GM23338 (cell line): ENCODE measurements at regions not wholly inside any gene's neighbourhood (a gene's known extent, or its start where the extent isn't known, plus 50 kb on each side); places are given as distances from the start of the nearest gene placed in this dataset.

ENCODE experiments used
- ATAC-seq: fragments of 200-7000 bp; cut with Tn5 transposase; 3 replicates; pipeline ENCODE4 v1.9.1; 2020
- DNase-seq: peaks from one replicate; pipeline ENCODE4 v3.0.0-alpha.2; 2015; ENCODE audit warnings: low spot score
- H2AFZ ChIP-seq: fragments of 200-600 bp; sonication (generic); 2 replicates; pipeline ENCODE4 v1.8.0; 2016; ENCODE audit warnings: antibody characterized with exemption, mild to moderate bottlenecking, moderate library complexity
- H3F3A ChIP-seq: fragments of 200-600 bp; sonication (generic); replicated peaks from 2 replicates; pipeline ENCODE4 v1.8.0; 2017; ENCODE audit warnings: antibody characterized with exemption, mixed run types, low read depth
- H3K27ac ChIP-seq: fragments of 200-600 bp; sonication (generic); 2 replicates; pipeline ENCODE4 v1.6.1; 2016; ENCODE audit warnings: low read depth
- H3K27me3 ChIP-seq: fragments of 200-600 bp; sonication (generic); 2 replicates; pipeline ENCODE4 v1.8.0; 2016; ENCODE audit warnings: mild to moderate bottlenecking, mixed run types, moderate library complexity; ENCODE audit not compliant: insufficient read depth
- H3K36me3 ChIP-seq: fragments of 200-600 bp; sonication (generic); 2 replicates; pipeline ENCODE4 v1.8.0; 2016; ENCODE audit warnings: mild to moderate bottlenecking; ENCODE audit not compliant: insufficient read depth
- H3K4me1 ChIP-seq: fragments of 200-600 bp; sonication (generic); 2 replicates; pipeline ENCODE4 v1.8.0; 2016; ENCODE audit warnings: mild to moderate bottlenecking, moderate library complexity; ENCODE audit not compliant: insufficient read depth
- H3K4me2 ChIP-seq: fragments of 200-600 bp; sonication (generic); 2 replicates; pipeline ENCODE4 v1.7.1; 2017; ENCODE audit warnings: mixed run types
- H3K4me3 ChIP-seq: fragments of 200-600 bp; sonication (generic); 2 replicates; pipeline ENCODE4 v1.6.1; 2016; ENCODE audit warnings: mixed run types
- H3K79me2 ChIP-seq: fragments of 200-600 bp; sonication (generic); replicated peaks from 2 replicates; pipeline ENCODE4 v1.8.0; 2017; ENCODE audit warnings: mild to moderate bottlenecking; ENCODE audit not compliant: insufficient read depth
- H3K9me2 ChIP-seq: fragments of 200-600 bp; sonication (generic); 2 replicates; pipeline ENCODE4 v1.8.0; 2017; ENCODE audit not compliant: insufficient read depth
- H4K20me1 ChIP-seq: fragments of 200-600 bp; sonication (generic); replicated peaks from 2 replicates; pipeline ENCODE4 v1.8.0; 2017; ENCODE audit warnings: mild to moderate bottlenecking; ENCODE audit not compliant: insufficient read depth
- H3K27ac Mint-ChIP-seq: 2 replicates; pipeline ENCODE4 v1.8.0; 2020; ENCODE audit warnings: inconsistent platforms, mild to moderate bottlenecking, moderate library complexity, mixed read lengths
- H3K27me3 Mint-ChIP-seq: 3 replicates; pipeline ENCODE4 v1.8.0; 2022; ENCODE audit warnings: low read depth, mild to moderate bottlenecking, moderate library complexity, mixed read lengths, inconsistent platforms; ENCODE audit not compliant: insufficient read depth, poor library complexity
- H3K36me3 Mint-ChIP-seq: 3 replicates; pipeline ENCODE4 v1.8.0; 2021; ENCODE audit warnings: low read depth, mild to moderate bottlenecking, inconsistent platforms, moderate library complexity, mixed read lengths
- H3K4me1 Mint-ChIP-seq: 3 replicates; pipeline ENCODE4 v1.8.0; 2020; ENCODE audit warnings: mild to moderate bottlenecking, inconsistent platforms, mixed read lengths
- H3K4me3 Mint-ChIP-seq: 3 replicates; pipeline ENCODE4 v1.8.0; 2021; ENCODE audit warnings: moderate library complexity, mild to moderate bottlenecking, inconsistent platforms, mixed read lengths
- H3K9me3 Mint-ChIP-seq: 3 replicates; pipeline ENCODE4 v1.8.0; 2020; ENCODE audit warnings: moderate library complexity, mild to moderate bottlenecking, inconsistent platforms, mixed read lengths
- CTCF ChIP-seq, 2 experiments: fragments of 200-600 bp in 1 of 2; sonication (generic) in 1 of 2; conservative IDR thresholded peaks; 2 replicates each; pipeline versions ENCODE4 v1.5.1 to v1.6.1; 2016 to 2017; ENCODE audit warnings: antibody characterized with exemption in 2 of 2, low read depth in 2 of 2, mild to moderate bottlenecking in 2 of 2, moderate library complexity in 1 of 2
- EZH2 ChIP-seq: fragments of 200-600 bp; sonication (generic); IDR thresholded peaks from one replicate; pipeline ENCODE4 v1.8.0; 2017; ENCODE audit warnings: antibody characterized with exemption, mild to moderate bottlenecking, low read depth; ENCODE audit not compliant: unreplicated experiment
- EZH2phosphoT487 ChIP-seq: fragments of 200-600 bp; sonication (generic); IDR thresholded peaks from one replicate; pipeline ENCODE4 v1.8.1; 2018; ENCODE audit warnings: antibody characterized with exemption; ENCODE audit not compliant: unreplicated experiment
- JUNB ChIP-seq: IDR thresholded peaks from one replicate; pipeline ENCODE4 v1.6.1; 2016; ENCODE audit warnings: antibody characterized with exemption; ENCODE audit not compliant: unreplicated experiment
- NANOG ChIP-seq: IDR thresholded peaks from 2 replicates; pipeline ENCODE4 v1.6.1; 2016; ENCODE audit warnings: antibody characterized with exemption, borderline replicate concordance
- POLR2AphosphoS5 ChIP-seq: IDR thresholded peaks from 2 replicates; pipeline ENCODE4 v1.6.1; 2016; ENCODE audit warnings: antibody characterized with exemption, low read depth
- REST ChIP-seq: IDR thresholded peaks from one replicate; pipeline ENCODE4 v1.6.1; 2018; ENCODE audit warnings: antibody characterized with exemption; ENCODE audit not compliant: unreplicated experiment
- STAT1 ChIP-seq: IDR thresholded peaks from one replicate; pipeline ENCODE4 v1.6.1; 2016; ENCODE audit warnings: antibody characterized with exemption; ENCODE audit not compliant: unreplicated experiment
- ZNF114 ChIP-seq: fragments of 250-450 bp; sonication (Bioruptor Pico); IDR thresholded peaks from 2 replicates; pipeline ENCODE4 v1.5.0; 2020; ENCODE audit warnings: mild to moderate bottlenecking, moderate library complexity
- ZNF331 ChIP-seq: fragments of 250-450 bp; sonication (Bioruptor Pico); IDR thresholded peaks from 2 replicates; pipeline ENCODE4 v1.5.0; 2020; ENCODE audit warnings: low read depth, mild to moderate bottlenecking, moderate library complexity
- TF ChIP-seq, protein P1 (sequence below): fragments of 250-450 bp; sonication (Bioruptor Pico); IDR thresholded peaks from 2 replicates; pipeline ENCODE4 v1.5.0; 2020; ENCODE audit warnings: mild to moderate bottlenecking, moderate library complexity

GRCh38 chr7:54183055-54183454 is 359.1 kb upstream of the VSTM2A start:
- H3K9me3 Mint-ChIP-seq: no peaks in the 10 kb centered on the region; the same call in 2 of the 3 replicates
- no peaks in the 10 kb centered on the region for H4K20me1 ChIP-seq
- TF ChIP-seq ZNF114 (CRISPR knock-in tag) (no peak), EZH2phosphoT487 (no peak), EZH2 (no peak), JUNB (no peak), REST (no peak), NANOG (no peak), STAT1 (no peak), POLR2AphosphoS5 (no peak), CTCF (conservative IDR thresholded peaks at IDR 0.05; ENCODE audit: low read depth in 2 of 2) (no peak), ZNF331 (CRISPR knock-in tag) (no peak)
- TF ChIP-seq, protein P1, sequence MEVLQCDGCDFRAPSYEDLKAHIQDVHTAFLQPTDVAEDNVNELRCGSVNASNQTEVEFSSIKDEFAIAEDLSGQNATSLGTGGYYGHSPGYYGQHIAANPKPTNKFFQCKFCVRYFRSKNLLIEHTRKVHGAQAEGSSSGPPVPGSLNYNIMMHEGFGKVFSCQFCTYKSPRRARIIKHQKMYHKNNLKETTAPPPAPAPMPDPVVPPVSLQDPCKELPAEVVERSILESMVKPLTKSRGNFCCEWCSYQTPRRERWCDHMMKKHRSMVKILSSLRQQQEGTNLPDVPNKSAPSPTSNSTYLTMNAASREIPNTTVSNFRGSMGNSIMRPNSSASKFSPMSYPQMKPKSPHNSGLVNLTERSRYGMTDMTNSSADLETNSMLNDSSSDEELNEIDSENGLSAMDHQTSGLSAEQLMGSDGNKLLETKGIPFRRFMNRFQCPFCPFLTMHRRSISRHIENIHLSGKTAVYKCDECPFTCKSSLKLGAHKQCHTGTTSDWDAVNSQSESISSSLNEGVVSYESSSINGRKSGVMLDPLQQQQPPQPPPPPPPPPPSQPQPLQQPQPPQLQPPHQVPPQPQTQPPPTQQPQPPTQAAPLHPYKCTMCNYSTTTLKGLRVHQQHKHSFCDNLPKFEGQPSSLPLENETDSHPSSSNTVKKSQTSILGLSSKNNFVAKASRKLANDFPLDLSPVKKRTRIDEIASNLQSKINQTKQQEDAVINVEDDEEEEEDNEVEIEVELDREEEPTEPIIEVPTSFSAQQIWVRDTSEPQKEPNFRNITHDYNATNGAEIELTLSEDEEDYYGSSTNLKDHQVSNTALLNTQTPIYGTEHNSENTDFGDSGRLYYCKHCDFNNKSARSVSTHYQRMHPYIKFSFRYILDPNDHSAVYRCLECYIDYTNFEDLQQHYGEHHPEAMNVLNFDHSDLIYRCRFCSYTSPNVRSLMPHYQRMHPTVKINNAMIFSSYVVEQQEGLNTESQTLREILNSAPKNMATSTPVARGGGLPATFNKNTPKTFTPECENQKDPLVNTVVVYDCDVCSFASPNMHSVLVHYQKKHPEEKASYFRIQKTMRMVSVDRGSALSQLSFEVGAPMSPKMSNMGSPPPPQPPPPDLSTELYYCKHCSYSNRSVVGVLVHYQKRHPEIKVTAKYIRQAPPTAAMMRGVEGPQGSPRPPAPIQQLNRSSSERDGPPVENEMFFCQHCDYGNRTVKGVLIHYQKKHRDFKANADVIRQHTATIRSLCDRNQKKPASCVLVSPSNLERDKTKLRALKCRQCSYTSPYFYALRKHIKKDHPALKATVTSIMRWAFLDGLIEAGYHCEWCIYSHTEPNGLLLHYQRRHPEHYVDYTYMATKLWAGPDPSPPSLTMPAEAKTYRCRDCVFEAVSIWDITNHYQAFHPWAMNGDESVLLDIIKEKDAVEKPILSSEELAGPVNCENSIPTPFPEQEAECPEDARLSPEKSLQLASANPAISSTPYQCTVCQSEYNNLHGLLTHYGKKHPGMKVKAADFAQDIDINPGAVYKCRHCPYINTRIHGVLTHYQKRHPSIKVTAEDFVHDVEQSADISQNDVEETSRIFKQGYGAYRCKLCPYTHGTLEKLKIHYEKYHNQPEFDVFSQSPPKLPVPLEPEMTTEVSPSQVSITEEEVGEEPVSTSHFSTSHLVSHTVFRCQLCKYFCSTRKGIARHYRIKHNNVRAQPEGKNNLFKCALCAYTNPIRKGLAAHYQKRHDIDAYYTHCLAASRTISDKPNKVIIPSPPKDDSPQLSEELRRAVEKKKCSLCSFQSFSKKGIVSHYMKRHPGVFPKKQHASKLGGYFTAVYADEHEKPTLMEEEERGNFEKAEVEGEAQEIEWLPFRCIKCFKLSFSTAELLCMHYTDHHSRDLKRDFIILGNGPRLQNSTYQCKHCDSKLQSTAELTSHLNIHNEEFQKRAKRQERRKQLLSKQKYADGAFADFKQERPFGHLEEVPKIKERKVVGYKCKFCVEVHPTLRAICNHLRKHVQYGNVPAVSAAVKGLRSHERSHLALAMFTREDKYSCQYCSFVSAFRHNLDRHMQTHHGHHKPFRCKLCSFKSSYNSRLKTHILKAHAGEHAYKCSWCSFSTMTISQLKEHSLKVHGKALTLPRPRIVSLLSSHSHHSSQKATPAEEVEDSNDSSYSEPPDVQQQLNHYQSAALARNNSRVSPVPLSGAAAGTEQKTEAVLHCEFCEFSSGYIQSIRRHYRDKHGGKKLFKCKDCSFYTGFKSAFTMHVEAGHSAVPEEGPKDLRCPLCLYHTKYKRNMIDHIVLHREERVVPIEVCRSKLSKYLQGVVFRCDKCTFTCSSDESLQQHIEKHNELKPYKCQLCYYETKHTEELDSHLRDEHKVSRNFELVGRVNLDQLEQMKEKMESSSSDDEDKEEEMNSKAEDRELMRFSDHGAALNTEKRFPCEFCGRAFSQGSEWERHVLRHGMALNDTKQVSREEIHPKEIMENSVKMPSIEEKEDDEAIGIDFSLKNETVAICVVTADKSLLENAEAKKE (CRISPR knock-in tag): no peak
- H3K9me2 ChIP-seq: peaks cover 39% of the 10 kb centered on the region
- ATAC-seq: no peak
- no peaks in the 10 kb centered on the region; the same call in 2 of the 3 replicates for H3K4me1 Mint-ChIP-seq
- H3K36me3 ChIP-seq: no peaks in the 10 kb centered on the region
- peaks cover 4% of the 10 kb centered on the region; the same call in 2 of the 3 replicates for H3K36me3 Mint-ChIP-seq
- no peaks in the 10 kb centered on the region for H3K27me3 ChIP-seq
- no peak overlapping the region for H3K4me3 ChIP-seq
- H3K27ac Mint-ChIP-seq: no peak overlapping the region
- peaks cover 4% of the 10 kb centered on the region; the same call in 1 of the 2 replicates for H3K4me1 ChIP-seq
- no peak for DNase-seq
- H3K4me2 ChIP-seq: no peak overlapping the region
- no peaks in the 10 kb centered on the region for H3F3A ChIP-seq
- no peak overlapping the region for H3K4me3 Mint-ChIP-seq
- peaks cover 2% of the 10 kb centered on the region for H3K27me3 Mint-ChIP-seq
- H3K79me2 ChIP-seq: no peaks in the 10 kb centered on the region
- H2AFZ ChIP-seq: no peak overlapping the region
- no peak overlapping the region for H3K27ac ChIP-seq
